HEK293T (cell line): ENCODE measurements at regions not wholly inside any gene's neighbourhood (a gene's known extent, or its start where the extent isn't known, plus 50 kb on each side); places are given as distances from the start of the nearest gene placed in this dataset.

Source experiments
- BHLHE40 ChIP-seq: fragments of 450-650 bp; IDR thresholded peaks from 2 replicates; pipeline ENCODE4 v1.6.1; 2016; ENCODE audit warnings: mild to moderate bottlenecking, moderate library complexity, borderline replicate concordance
- CTBP1 ChIP-seq: fragments of 450-650 bp; IDR thresholded peaks from 2 replicates; pipeline ENCODE4 v1.6.1; 2016; ENCODE audit warnings: borderline replicate concordance
- ELF4 ChIP-seq: fragments of 450-650 bp; IDR thresholded peaks from 2 replicates; pipeline ENCODE4 v1.6.1; 2017; ENCODE audit warnings: antibody characterized with exemption
- FOXK2 ChIP-seq: fragments of 450-650 bp; IDR thresholded peaks from 2 replicates; pipeline ENCODE4 v1.6.1; 2016; ENCODE audit warnings: mild to moderate bottlenecking
- FOXM1 ChIP-seq: fragments of 450-650 bp; IDR thresholded peaks from 2 replicates; pipeline ENCODE4 v1.6.1; 2017; ENCODE audit warnings: mild to moderate bottlenecking, borderline replicate concordance
- HDGF ChIP-seq: fragments of 450-650 bp; IDR thresholded peaks from 2 replicates; pipeline ENCODE4 v1.6.1; 2017; ENCODE audit warnings: antibody characterized with exemption, borderline replicate concordance
- NFRKB ChIP-seq: fragments of 450-650 bp; IDR thresholded peaks from 2 replicates; pipeline ENCODE4 v1.6.1; 2016; ENCODE audit warnings: mild to moderate bottlenecking, moderate library complexity
- PKNOX1 ChIP-seq: fragments of 450-650 bp; IDR thresholded peaks from 2 replicates; pipeline ENCODE4 v1.6.1; 2016
- SP1 ChIP-seq: fragments of 450-650 bp; IDR thresholded peaks from 2 replicates; pipeline ENCODE4 v1.6.1; 2017
- TARDBP ChIP-seq: fragments of 450-650 bp; IDR thresholded peaks from 2 replicates; pipeline ENCODE4 v1.6.1; 2016

- no peak for TF ChIP-seq NFRKB
- TF ChIP-seq TARDBP: no peak
- no peak for TF ChIP-seq FOXK2
- no peak for TF ChIP-seq CTBP1
- no peak for TF ChIP-seq PKNOX1
- no peak for TF ChIP-seq HDGF
- no peak for TF ChIP-seq BHLHE40
- TF ChIP-seq SP1: no peak
- TF ChIP-seq FOXM1: no peak
- no peak for TF ChIP-seq ELF4
Measured at GRCh38 chr15:88382482-88382983, 84.7 kb downstream of the MRPL46 start.
